Stimulated activated CD8-positive, alpha-beta memory T cell treated with anti-CD3 and anti-CD28 coated beads, Interleukin-15, amount 100 ng/mL, for 1 hour (primary cell): ENCODE measurements at regions not wholly inside any gene's neighbourhood (a gene's known extent, or its start where the extent isn't known, plus 50 kb on each side); places are given as distances from the start of the nearest gene placed in this dataset.

Experiments used
- DNase-seq: peaks from one replicate; pipeline ENCODE4 v3.0.0-alpha.2; 2020; ENCODE audit warnings: low read depth

- no peak for DNase-seq
Observed at GRCh38 chr17:79341222-79341780, 266.7 kb downstream of the ENGASE start.

GRCh38 chr17:79340333-79341221 lies 266.0 kb downstream of the ENGASE start:
- no peak for DNase-seq

- DNase-seq = no peak
Observed at GRCh38 chr17:79339321-79339720, 264.7 kb downstream of the ENGASE start.

GRCh38 chr17:79338604-79339003 lies 264.0 kb downstream of the ENGASE start:
- DNase-seq = no peak

- no peak for DNase-seq
Observed at GRCh38 chr17:79338152-79338551, 263.5 kb downstream of the ENGASE start.

- no peak for DNase-seq
Observed at GRCh38 chr17:79337053-79337452, 262.4 kb downstream of the ENGASE start.

GRCh38 chr17:79335456-79335855 lies 260.8 kb downstream of the ENGASE start:
- DNase-seq = no peak

GRCh38 chr17:79332011-79332554 lies 257.5 kb downstream of the ENGASE start:
- DNase-seq = no peak

- no peak for DNase-seq
Observed at GRCh38 chr17:79331492-79331891, 256.9 kb downstream of the ENGASE start.

GRCh38 chr17:79330696-79331095 lies 256.1 kb downstream of the ENGASE start:
- no peak for DNase-seq

- no peak for DNase-seq
Observed at GRCh38 chr17:79330229-79330628, 255.6 kb downstream of the ENGASE start.

- no peak for DNase-seq
Observed at GRCh38 chr17:79326814-79327213, 252.2 kb downstream of the ENGASE start.

GRCh38 chr17:79325709-79326430 lies 251.2 kb downstream of the ENGASE start:
- DNase-seq = no peak

GRCh38 chr17:79324194-79324593 lies 249.6 kb downstream of the ENGASE start:
- no peak for DNase-seq

GRCh38 chr17:79323566-79323965 lies 248.9 kb downstream of the ENGASE start:
- no peak for DNase-seq

- no peak for DNase-seq
Observed at GRCh38 chr17:79322211-79323123, 247.8 kb downstream of the ENGASE start.

GRCh38 chr17:79320331-79320730 lies 245.7 kb downstream of the ENGASE start:
- no peak for DNase-seq

GRCh38 chr17:79317916-79318315 lies 243.3 kb downstream of the ENGASE start:
- no peak for DNase-seq

GRCh38 chr17:79316805-79317204 lies 242.2 kb downstream of the ENGASE start:
- DNase-seq = no peak

GRCh38 chr17:79315358-79316105 lies 240.9 kb downstream of the ENGASE start:
- DNase-seq = no peak
